ENCODE measurements at regions not wholly inside any gene's neighbourhood (a gene's known extent, or its start where the extent isn't known, plus 50 kb on each side); places are given as distances from the start of the nearest gene placed in this dataset.

GRCh38 chr7:46349490-46349889 lies 428.4 kb upstream of the IGFBP3 start:
- TF ChIP-seq, protein P1, sequence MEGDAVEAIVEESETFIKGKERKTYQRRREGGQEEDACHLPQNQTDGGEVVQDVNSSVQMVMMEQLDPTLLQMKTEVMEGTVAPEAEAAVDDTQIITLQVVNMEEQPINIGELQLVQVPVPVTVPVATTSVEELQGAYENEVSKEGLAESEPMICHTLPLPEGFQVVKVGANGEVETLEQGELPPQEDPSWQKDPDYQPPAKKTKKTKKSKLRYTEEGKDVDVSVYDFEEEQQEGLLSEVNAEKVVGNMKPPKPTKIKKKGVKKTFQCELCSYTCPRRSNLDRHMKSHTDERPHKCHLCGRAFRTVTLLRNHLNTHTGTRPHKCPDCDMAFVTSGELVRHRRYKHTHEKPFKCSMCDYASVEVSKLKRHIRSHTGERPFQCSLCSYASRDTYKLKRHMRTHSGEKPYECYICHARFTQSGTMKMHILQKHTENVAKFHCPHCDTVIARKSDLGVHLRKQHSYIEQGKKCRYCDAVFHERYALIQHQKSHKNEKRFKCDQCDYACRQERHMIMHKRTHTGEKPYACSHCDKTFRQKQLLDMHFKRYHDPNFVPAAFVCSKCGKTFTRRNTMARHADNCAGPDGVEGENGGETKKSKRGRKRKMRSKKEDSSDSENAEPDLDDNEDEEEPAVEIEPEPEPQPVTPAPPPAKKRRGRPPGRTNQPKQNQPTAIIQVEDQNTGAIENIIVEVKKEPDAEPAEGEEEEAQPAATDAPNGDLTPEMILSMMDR (conservative IDR thresholded peaks at IDR 0.05; ENCODE audit: low read depth, low read length) = no peak
- TF ChIP-seq RAD21 (IDR thresholded peaks at IDR 0.05; ENCODE audit: low read length) = no peak
- TF ChIP-seq RCOR1 (IDR thresholded peaks at IDR 0.05; ENCODE audit: insufficient replicate concordance, low read length) = no peak
- no peak for TF ChIP-seq NFE2L2 (IDR thresholded peaks at IDR 0.05; ENCODE audit: low read depth, low read length)
- no peak for TF ChIP-seq MAZ (IDR thresholded peaks at IDR 0.05; ENCODE audit: borderline replicate concordance, low read depth, low read length)
- TF ChIP-seq POLR2A (IDR thresholded peaks at IDR 0.05; ENCODE audit: low read depth, low read length) = no peak
- no peak for TF ChIP-seq ELK1 (IDR thresholded peaks at IDR 0.05; ENCODE audit: borderline replicate concordance, low read depth, low read length)
- no peak for TF ChIP-seq CHD1 (IDR thresholded peaks at IDR 0.05; ENCODE audit: low read depth, low read length)
- no peak for TF ChIP-seq RFX5 (IDR thresholded peaks at IDR 0.05; ENCODE audit: low read depth, low read length)
- TF ChIP-seq, protein P2, sequence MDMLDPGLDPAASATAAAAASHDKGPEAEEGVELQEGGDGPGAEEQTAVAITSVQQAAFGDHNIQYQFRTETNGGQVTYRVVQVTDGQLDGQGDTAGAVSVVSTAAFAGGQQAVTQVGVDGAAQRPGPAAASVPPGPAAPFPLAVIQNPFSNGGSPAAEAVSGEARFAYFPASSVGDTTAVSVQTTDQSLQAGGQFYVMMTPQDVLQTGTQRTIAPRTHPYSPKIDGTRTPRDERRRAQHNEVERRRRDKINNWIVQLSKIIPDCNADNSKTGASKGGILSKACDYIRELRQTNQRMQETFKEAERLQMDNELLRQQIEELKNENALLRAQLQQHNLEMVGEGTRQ (IDR thresholded peaks at IDR 0.05; ENCODE audit: low read depth, low read length) = no peak
- TF ChIP-seq SMC3 (IDR thresholded peaks at IDR 0.05; ENCODE audit: low read depth, low read length) = no peak
- no peak for TF ChIP-seq FOS (IDR thresholded peaks at IDR 0.05; ENCODE audit: low read depth, low read length)
- TF ChIP-seq CEBPB (IDR thresholded peaks at IDR 0.05; ENCODE audit: low read depth, low read length) = no peak

Measured in IMR-90 (cell line).